ENCODE measurements at regions not wholly inside any gene's neighbourhood (a gene's known extent, or its start where the extent isn't known, plus 50 kb on each side); places are given as distances from the start of the nearest gene placed in this dataset.

DNA sequence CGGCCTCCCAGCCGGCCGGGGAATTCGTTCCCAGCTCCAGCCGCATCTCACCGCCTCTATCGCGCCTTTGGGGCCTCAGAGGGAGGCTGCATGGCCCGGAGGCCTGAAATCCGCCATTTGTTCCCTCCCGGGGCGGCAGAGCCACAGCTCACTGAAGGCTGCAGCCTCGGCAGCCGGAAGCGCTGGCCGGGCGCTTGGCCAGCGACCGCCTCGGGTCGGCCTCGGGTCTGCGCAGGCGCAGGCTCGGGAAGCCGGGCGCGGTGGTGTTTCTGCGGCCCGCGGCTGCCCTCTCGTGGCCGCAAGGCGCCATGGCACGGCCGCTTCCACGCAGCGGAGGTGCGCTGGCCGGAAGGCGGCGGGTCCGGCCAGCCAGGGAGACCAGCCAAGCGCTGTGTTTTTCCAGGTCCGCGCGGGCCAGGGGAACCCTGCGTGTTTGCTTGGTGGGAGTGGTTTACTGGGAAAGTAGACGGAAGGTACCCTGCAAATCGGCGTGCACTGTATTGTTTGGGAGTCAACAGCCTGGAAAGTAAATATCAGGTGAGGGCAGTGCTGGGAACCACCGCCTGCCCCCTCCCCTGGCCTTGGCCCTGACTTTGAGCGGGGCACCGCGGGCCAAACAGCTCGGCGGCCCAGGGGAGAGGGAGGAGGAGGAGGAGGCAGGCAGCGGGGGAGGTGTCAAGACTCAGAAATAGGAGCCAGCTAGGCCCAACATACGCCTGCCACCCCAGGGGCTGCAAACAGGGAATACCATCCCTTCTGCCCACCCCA is 52.7 kb upstream of the CD34 start:
- peak overlapping the region; percentile 94 to 96 (median 94) for H3K27ac ChIP-seq
- peak overlapping the region; percentile 25 to 38 (median 33) for H3K4me3 ChIP-seq (replicated peaks in 1 of 3)
- intact Hi-C loops (cut with DNase I): loop anchor here (5.0 kb wide), 1 partner anchor 66 kb away; no protein-coding TSS in a partner anchor
- no peaks in the 10 kb centered on the region for H3K9me3 ChIP-seq
- H3K27me3 ChIP-seq: no peaks in the 10 kb centered on the region
- H3K4me1 ChIP-seq: peaks cover 15 to 35% of the 10 kb centered on the region in 2 donors
- H3K36me3 ChIP-seq: no peaks in the 10 kb centered on the region
- WGBS, 2 donors: 1 to 5% methylated on average over 11 to 44 of the region's 59 CpGs
- DNase-seq: peak; percentile 94
- TF ChIP-seq POLR2A (IDR thresholded peaks at IDR 0.05): peak; percentile 82 to 95
- TF ChIP-seq, protein P1, sequence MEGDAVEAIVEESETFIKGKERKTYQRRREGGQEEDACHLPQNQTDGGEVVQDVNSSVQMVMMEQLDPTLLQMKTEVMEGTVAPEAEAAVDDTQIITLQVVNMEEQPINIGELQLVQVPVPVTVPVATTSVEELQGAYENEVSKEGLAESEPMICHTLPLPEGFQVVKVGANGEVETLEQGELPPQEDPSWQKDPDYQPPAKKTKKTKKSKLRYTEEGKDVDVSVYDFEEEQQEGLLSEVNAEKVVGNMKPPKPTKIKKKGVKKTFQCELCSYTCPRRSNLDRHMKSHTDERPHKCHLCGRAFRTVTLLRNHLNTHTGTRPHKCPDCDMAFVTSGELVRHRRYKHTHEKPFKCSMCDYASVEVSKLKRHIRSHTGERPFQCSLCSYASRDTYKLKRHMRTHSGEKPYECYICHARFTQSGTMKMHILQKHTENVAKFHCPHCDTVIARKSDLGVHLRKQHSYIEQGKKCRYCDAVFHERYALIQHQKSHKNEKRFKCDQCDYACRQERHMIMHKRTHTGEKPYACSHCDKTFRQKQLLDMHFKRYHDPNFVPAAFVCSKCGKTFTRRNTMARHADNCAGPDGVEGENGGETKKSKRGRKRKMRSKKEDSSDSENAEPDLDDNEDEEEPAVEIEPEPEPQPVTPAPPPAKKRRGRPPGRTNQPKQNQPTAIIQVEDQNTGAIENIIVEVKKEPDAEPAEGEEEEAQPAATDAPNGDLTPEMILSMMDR (IDR thresholded peaks at IDR 0.05): peak; percentile 77 to 100 (median 100)

DNA sequence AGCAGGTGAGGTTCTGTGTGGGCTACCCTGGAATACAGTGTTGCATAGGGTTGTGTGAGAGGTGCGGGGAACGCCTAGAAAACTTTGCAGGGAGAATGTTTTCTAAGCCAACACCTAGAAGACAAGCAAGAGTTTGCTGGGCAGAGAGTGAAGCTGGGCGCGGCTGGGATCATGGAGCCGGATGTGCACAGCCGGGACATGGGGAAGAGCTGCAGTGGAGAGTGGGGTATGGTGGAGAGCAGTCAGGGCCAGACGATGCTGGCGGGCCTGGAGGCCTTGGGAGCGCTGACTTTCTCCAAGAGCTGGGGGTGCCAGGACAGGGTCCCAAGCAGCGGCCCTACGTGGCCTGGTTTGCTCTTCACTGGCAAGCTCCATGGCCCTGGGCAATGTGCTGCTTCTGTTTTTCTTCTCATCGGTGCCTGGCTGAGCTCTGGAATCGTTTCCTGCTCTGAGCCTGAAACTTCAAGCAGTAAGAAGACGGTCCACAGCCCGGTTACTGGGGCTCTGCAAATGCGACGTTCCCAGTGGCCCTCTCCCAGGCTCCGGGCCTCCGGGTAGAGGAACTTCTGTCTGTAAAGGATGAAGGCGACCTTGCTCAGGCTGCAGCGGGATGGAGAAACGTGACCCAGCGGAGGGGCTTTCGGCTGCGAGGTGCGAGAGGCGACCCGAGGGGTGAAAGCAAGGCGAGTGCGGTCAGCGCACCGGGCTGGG is 51.9 kb upstream of the CD34 start:
- H3K4me3 ChIP-seq (replicated peaks in 1 of 3): peak overlapping the region; percentile 25 to 38 (median 33)
- intact Hi-C loops (cut with DNase I): loop anchor here (5.0 kb wide), 1 partner anchor 66 kb away; no protein-coding TSS in a partner anchor

More for the DNA sequence above, 51.9 kb upstream of the CD34 start:
- DNase-seq: peak in 1 of 2 donors; percentile 30
- no peaks in the 10 kb centered on the region for H3K9me3 ChIP-seq
- peaks cover 17 to 40% of the 10 kb centered on the region in 2 donors for H3K4me1 ChIP-seq
- H3K27me3 ChIP-seq: no peaks in the 10 kb centered on the region
- 35 to 36% methylated on average over 21 to 32 of the region's 32 CpGs for WGBS, 2 donors
- no peak for TF ChIP-seq POLR2A (IDR thresholded peaks at IDR 0.05)
- TF ChIP-seq, protein P1 (IDR thresholded peaks at IDR 0.05): no peak
- H3K27ac ChIP-seq: peak overlapping the region; percentile 94 to 96 (median 94)
- H3K36me3 ChIP-seq: no peaks in the 10 kb centered on the region
